ENCODE measurements at regions not wholly inside any gene's neighbourhood (a gene's known extent, or its start where the extent isn't known, plus 50 kb on each side); places are given as distances from the start of the nearest gene placed in this dataset.
"Not testable (repeated sequence)": the region's sequence is repeated elsewhere in the genome, so short reads cannot be mapped to it uniquely, and the experiment has no call there.

DNA sequence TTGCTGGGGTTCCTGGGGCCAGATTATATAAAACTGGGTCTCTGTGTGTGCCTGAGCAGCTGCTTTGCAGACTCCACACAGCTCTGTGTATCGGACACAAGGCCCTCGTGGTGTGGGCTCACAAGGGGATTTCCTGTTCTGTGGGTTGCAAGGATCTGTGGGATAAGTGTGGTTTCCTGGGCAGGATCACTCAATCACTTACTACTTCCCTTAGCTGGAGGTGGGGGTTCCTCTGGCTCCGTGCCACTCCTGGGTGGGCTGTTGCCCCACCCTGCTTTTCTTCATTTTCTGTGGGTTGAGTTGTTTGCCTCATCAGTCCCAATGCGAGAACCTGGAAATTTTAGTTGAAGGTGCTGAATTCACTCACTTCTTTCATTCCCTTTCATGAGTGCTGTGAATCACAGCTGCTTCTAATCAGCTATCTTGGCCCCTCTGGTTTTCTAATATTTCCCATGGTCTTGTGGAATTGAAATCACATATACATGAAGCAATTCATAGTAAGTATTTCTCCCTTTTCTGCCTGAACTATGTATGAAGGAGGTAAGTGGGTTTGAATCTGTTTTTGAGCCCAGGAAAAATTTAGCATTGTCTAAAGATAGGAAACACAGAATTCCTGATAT, 196.3 kb downstream of the DCDC2C start:
- no peak for TF ChIP-seq POLR2A (IDR thresholded peaks at IDR 0.05; ENCODE audit: low read length)
- TF ChIP-seq GATA1 (IDR thresholded peaks at IDR 0.05; ENCODE audit: low read depth, low read length) = no peak

DNA sequence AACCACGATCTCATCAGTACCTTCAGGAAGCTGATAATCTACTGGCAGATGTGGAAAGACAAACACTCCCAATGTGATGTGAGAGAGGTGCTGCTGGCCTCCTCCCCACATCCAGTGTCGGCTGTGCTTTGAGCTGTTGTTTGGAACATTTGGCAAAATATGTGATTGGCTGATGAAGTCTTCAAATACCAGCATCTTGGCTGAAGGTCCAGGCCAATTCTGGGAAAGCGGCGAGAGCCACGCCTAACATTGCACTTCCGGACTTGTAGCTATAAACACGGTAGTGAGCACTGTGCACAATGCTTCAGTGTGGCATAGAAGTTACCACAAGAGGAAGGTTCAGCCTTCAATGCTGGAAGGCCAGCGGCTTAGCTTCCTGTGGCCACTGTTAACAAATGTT, 198.8 kb downstream of the DCDC2C start:
- TF ChIP-seq POLR2A (IDR thresholded peaks at IDR 0.05; ENCODE audit: low read length) (no peak), GATA1 (IDR thresholded peaks at IDR 0.05; ENCODE audit: low read depth, low read length) (no peak)
- DNase-seq = no peak

More for the DNA sequence above, 196.3 kb downstream of the DCDC2C start:
- DNase-seq = no peak

DNA sequence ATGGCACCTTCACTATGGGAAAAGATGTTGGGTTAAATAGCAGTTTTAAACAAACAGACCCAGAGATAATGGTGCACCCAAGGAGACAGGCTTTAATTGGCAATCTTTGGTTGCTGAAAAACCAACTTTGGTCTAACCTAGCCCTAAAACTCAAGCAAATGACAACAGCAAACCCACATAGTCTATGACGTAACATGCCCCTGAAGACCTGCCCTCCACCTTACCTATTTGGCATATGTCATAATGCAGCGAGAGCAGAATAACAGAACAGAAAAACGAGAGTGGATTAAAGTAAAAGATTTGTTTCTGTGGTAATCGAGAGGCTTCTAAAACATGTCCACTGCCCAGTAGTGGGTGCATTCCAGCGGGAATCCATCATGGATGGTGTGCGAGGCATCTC, 200.7 kb downstream of the DCDC2C start:
- no peak for DNase-seq
- TF ChIP-seq POLR2A (IDR thresholded peaks at IDR 0.05; ENCODE audit: low read length) = no peak
- TF ChIP-seq GATA1 (IDR thresholded peaks at IDR 0.05; ENCODE audit: low read depth, low read length) = no peak

DNA sequence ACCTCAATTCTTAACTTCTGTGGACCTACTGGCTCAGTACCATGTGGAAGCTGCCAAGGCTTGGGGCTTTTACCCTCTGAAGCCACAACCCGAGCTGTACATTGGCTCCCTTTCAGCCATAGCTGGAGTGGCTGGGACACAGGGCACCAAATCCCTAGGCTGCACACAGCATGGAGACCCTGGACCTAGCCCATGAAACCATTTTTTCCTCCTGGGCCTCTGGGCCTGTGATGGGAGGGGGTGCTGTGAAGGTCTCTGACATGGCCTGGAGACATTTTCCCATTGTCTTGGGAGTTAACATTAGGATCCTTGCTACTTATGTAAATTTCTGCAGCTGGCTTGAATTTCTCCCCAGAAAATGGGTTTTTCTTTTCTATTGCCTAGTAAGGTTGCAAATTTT, 205.1 kb downstream of the DCDC2C start:
- not testable (repeated sequence) for DNase-seq

DNA sequence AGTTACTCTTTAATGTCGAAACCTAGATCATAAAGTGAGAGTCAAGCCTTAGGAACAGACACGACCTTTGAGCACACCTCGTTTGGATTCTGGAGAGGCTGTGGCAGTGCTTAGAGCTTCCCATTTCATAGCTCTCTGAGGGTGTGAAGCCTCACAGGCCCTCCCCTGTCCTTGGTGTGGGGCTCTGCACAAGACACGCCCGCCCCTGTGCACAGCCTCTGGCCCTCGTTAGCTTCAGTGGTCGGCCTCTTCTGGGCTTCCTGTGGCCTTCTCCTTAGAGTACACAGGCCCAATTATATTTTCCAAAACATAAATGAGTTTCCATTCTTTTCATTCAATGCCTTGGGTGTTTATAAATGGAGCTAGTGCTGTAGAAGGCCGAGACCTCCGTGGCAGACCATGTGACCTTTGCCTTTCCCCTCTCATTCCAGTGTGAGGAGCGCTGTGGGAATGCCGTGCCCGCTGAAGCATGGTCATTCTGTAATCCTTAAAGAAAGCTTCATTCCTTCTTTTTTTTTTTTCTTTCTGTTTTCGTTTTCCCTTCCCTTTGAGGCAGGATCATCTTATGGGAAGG, 208.6 kb downstream of the DCDC2C start:
- DNase-seq = no peak
- TF ChIP-seq GATA1 (IDR thresholded peaks at IDR 0.05; ENCODE audit: low read depth, low read length) = no peak
- TF ChIP-seq POLR2A (IDR thresholded peaks at IDR 0.05; ENCODE audit: low read length) = no peak

DNA sequence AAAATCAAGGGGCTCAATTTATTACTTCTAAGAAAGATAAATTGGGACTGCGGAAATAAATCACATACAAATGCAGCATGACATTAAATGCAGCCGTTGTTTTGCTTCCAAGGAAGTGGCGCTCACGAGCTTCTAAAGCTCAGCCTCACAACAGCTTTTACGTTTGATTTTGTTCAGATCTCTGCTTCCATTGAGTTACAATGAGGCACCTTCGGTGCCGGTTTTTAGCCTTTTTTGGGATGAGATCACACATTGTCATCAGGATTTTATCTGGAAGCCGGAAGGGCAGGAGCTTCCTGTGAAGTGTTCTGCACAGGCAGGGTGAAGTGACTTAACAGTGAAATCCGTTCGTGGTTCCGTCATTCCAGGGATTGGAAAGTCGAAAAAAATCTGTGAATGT, 209.8 kb downstream of the DCDC2C start:
- TF ChIP-seq GATA1 (IDR thresholded peaks at IDR 0.05; ENCODE audit: low read depth, low read length) = no peak
- DNase-seq = no peak

DNA sequence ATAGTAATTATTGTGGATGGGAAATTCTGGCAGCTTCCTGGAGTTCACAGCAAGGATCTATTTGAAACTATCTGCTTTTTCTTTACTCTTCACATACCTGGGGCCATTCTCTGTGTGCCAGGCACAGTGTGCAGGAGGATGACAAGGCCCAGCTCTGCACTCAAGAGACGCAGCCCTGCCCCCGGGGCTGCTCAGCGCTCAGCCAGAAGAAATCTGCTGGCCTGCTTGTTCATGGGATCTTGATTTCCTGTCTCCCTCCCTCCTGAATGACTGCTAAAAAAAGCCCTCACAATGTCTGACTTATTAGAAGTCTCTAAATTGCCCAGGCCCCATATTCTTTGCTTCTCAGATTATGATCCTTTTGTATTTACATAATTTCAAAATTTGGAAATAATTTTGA, 210.9 kb downstream of the DCDC2C start:
- no peak for TF ChIP-seq POLR2A (IDR thresholded peaks at IDR 0.05; ENCODE audit: low read length)
- no peak for DNase-seq

DNA sequence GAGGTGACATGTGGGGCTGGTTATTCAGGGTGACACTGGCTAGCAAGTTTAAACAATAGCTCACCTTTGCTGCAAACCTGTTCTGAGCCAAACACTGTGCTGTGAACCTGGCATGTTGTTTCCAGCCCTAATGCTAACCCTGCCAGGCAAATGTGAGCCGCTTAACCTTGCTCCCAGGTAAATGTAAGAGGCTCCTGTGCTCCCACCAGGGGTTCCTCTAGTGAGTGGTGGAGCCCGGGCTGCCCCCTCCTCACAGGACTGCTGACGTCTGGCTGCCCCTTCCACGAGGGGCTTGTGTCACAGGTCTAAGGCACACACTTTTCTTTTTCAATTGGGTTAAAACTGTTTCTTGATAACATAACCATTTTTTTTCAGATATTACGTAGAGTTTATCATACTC, 223.7 kb downstream of the DCDC2C start:
- no peak for DNase-seq
- no peak for TF ChIP-seq POLR2A (IDR thresholded peaks at IDR 0.05; ENCODE audit: low read length)
- TF ChIP-seq GATA1 (IDR thresholded peaks at IDR 0.05; ENCODE audit: low read depth, low read length) = no peak

DNA sequence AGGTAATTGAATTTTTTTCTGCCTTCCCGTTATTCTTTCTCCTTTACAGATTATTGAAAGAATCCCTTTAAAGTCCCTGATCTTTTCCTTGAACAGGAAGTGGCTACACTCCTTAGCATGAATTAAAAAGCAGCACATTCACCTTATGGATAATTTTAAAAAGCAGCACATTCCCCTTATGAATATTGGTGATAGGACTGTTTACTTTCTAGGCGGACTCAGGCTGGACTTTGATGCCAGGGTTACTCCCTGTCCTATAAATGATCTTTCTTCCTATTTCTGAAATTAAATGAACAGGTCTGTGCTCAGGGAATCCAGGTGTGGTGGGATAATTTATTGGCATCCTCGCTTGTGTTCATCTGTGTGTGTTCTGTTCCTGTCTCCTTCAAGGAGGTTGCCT, 226.0 kb downstream of the DCDC2C start:
- TF ChIP-seq GATA1 (IDR thresholded peaks at IDR 0.05; ENCODE audit: low read depth, low read length) (no peak), POLR2A (IDR thresholded peaks at IDR 0.05; ENCODE audit: low read length) (no peak)
- no peak for DNase-seq

DNA sequence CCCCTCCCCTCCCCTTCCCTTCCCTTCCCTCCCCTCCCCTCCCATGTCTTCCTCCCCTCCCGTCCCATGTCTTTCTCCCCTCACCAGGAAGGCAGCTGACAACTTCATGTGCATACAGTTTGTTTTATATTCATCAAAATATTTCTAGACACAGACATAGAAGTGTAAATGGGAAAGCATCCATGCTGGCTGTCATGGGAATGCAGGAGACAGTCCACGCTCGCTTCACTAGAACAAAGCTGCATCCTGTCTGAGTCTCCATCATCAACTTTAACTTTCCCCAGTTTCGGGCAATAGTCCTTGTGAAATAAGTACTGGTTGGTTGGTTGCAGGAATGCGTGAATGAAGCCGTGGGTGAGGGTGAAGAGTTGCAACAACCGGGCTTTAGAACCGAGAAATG, 226.9 kb downstream of the DCDC2C start:
- TF ChIP-seq GATA1 (IDR thresholded peaks at IDR 0.05; ENCODE audit: low read depth, low read length) (no peak), POLR2A (IDR thresholded peaks at IDR 0.05; ENCODE audit: low read length) (no peak)
- DNase-seq = no peak

DNA sequence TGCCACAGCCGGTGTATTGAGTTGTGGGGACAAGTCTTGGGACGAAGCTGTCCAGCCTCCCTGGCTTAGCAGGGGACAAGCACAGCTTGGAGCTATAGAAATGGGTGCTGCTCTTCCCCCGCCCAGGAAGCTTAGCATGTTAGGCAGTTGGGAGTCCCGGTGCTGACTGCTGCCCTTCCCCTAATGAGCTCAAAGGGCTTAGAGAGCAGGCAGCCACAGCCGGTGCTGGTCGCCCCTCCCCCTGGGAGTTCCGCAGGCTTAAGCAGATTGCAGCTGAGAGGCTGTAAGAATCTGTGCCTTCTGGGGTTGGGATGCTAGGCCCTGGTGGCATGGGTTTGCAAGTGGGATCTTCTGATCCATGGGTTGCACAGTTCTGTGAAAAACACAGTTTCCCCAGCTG, 237.3 kb downstream of the DCDC2C start:
- TF ChIP-seq POLR2A (IDR thresholded peaks at IDR 0.05; ENCODE audit: low read length) (no peak), GATA1 (IDR thresholded peaks at IDR 0.05; ENCODE audit: low read depth, low read length) (no peak)
- DNase-seq = no peak

DNA sequence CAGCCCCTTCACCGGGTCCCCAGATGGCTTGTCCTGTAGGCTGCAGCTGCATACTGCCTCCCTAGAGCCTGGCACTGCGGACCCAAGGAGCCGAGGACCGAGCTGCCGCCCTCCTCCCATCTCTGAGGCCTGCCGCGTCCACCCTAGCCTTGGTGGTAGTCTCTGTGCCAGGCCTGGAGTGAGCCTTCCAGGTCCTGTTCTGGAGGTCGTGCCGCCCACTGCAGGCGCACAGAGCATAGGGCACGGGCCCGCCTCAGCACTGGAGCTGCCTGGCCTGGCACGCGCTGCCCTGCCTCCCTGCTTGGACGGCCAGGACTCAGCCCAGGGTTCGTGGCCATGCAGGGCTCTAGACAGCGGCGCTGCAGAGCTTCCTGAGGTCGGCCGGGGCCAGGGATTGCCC, 239.5 kb downstream of the DCDC2C start:
- TF ChIP-seq GATA1 (IDR thresholded peaks at IDR 0.05; ENCODE audit: low read depth, low read length) (no peak), POLR2A (IDR thresholded peaks at IDR 0.05; ENCODE audit: low read length) (no peak)
- DNase-seq = no peak

DNA sequence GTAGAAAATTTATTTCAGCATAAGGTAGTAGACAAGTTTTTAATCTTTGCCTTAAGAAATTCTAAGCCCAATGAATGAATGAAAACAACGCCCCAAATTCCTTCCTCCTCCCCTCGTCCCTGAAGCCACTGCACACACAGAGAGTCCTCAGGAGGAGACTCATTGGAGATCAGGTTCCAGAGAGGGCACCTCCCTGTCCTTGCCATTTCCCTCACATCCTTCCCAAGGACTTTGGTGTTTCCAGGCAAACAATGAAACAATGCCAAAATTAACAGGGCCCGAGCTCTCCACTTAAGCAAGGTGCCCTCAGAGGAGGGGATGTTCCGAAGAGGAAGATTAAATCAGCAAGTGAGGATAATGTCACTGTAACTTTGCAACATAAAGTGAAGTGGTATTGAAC, 240.7 kb downstream of the DCDC2C start:
- no peak for TF ChIP-seq POLR2A (IDR thresholded peaks at IDR 0.05; ENCODE audit: low read length)
- no peak for TF ChIP-seq GATA1 (IDR thresholded peaks at IDR 0.05; ENCODE audit: low read depth, low read length)
- DNase-seq = no peak

DNA sequence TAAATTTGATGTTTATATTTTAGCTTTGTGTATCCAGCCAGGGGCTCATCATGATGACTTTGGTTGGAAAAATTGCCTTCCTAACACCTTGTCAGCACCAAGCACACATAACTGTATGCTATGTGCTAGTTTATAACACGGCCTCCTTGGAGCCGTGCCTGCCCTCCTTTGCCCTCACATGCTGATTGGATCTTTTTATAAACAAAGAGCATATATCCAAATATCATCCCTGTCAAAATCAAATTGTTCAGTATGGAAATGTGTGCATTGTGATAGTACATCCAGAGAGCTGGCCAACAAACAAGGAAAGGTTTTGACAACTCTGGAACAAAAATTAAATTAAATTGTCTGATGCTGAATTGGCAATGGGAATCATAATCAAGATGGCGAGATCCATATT, 241.5 kb downstream of the DCDC2C start:
- no peak for TF ChIP-seq GATA1 (IDR thresholded peaks at IDR 0.05; ENCODE audit: low read depth, low read length)
- no peak for TF ChIP-seq POLR2A (IDR thresholded peaks at IDR 0.05; ENCODE audit: low read length)
- DNase-seq = no peak

DNA sequence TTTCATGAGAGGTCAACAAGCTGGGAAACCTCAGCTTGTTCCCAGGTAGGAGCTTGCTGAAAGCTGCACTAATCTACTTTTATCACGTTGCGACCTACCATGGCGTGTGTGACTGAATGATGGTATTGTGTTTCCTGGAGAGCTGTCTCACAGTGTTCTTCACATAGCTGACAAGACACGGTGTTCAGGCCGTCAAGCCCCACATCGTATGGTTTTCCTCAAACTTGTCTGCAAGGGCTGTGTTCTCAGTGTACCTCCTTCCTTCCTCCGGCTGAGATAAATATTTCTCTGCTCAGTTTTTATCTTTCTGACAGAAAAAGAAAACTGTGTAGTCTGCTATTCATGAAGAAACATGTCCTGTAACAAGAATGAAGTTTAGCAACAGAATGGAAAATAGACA, 244.8 kb downstream of the DCDC2C start:
- DNase-seq = no peak

More for the DNA sequence above, 244.8 kb downstream of the DCDC2C start:
- no peak for TF ChIP-seq POLR2A (IDR thresholded peaks at IDR 0.05; ENCODE audit: low read length)
- no peak for TF ChIP-seq GATA1 (IDR thresholded peaks at IDR 0.05; ENCODE audit: low read depth, low read length)
